Fibroblast of the aortic adventitia (primary cell): ENCODE measurements at regions not wholly inside any gene's neighbourhood (a gene's known extent, or its start where the extent isn't known, plus 50 kb on each side); places are given as distances from the start of the nearest gene placed in this dataset.

Experiments used
- DNase-seq: peaks from one replicate; pipeline ENCODE4 v3.0.0-alpha.2; 2010; ENCODE audit warnings: low read depth
- H3K4me3 ChIP-seq: 2 replicates; pipeline ENCODE4 v1.5.1; 2011; ENCODE audit warnings: low read depth, mild to moderate bottlenecking, control low read depth, low read length, moderate library complexity
- TF ChIP-seq, protein P1 (sequence below): IDR thresholded peaks from 2 replicates; pipeline ENCODE4 v1.5.1; 2011; ENCODE audit warnings: mild to moderate bottlenecking, low read length, control low read depth, inconsistent platforms; ENCODE audit not compliant: insufficient read depth

DNA sequence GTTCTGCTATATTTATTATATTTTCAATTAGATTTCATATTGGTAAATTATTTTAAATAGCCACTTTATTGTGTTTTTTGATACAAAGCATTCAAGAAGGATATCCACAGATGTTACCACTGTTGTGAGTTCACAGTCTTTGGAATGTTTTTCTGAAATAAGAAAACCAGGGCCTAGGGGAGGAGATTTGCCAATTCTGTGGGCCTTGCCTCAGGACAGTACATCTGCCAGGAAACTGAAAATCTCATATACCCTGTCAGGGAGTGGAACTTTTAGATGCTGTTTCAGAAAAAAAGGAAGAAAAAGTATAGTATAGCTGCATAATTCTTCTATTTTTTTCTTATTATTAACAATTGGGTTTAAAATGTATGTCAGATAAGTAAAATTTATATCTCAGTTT is 995.9 kb upstream of the ADGRB3 start:
- no peak overlapping the region for H3K4me3 ChIP-seq
- TF ChIP-seq, protein P1, sequence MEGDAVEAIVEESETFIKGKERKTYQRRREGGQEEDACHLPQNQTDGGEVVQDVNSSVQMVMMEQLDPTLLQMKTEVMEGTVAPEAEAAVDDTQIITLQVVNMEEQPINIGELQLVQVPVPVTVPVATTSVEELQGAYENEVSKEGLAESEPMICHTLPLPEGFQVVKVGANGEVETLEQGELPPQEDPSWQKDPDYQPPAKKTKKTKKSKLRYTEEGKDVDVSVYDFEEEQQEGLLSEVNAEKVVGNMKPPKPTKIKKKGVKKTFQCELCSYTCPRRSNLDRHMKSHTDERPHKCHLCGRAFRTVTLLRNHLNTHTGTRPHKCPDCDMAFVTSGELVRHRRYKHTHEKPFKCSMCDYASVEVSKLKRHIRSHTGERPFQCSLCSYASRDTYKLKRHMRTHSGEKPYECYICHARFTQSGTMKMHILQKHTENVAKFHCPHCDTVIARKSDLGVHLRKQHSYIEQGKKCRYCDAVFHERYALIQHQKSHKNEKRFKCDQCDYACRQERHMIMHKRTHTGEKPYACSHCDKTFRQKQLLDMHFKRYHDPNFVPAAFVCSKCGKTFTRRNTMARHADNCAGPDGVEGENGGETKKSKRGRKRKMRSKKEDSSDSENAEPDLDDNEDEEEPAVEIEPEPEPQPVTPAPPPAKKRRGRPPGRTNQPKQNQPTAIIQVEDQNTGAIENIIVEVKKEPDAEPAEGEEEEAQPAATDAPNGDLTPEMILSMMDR, result no peak
- peak; percentile 79 for DNase-seq

DNA sequence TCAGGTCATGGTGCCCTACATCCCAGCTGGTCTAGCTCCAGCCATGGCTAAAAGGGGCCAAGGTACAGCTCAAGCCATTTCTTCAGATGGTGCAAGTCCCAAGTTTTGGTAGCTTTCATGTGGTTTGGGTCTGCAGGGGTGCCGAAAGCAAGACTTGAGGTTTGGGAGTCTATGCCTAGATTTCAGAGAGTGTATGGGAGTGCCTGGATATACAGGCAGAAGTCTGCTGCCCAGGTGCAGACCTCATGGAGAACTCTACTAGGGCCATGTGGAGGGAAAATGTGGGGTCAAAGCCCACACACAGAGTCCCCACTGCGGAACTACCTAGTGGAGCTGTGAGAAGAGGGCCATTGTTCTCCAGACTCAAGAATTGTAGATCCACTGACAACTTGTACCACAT is 1000.9 kb upstream of the ADGRB3 start:
- no peak for DNase-seq
- H3K4me3 ChIP-seq, result no peak overlapping the region
- TF ChIP-seq, protein P1, result no peak

DNA sequence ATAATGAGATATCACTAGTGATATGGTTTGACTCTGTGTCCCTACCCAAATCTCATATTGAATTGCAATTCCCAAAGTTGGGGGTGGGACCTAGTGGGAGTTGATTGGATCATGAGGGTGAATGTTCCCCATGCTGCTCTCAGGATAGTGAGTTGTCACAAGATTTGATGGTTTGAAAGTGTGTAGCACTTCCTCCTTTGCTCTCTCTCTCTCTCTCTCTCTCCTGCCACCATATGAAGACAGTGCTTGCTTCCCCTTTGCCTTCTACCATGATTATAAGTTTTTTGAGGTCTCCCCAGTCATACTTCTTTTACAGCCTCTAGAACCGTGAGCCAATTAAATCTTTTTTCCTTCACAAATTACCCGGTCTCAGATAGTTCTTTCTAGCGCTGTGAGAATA is 1002.0 kb upstream of the ADGRB3 start:
- H3K4me3 ChIP-seq, result no peak overlapping the region
- TF ChIP-seq, protein P1, result no peak
- no peak for DNase-seq

DNA sequence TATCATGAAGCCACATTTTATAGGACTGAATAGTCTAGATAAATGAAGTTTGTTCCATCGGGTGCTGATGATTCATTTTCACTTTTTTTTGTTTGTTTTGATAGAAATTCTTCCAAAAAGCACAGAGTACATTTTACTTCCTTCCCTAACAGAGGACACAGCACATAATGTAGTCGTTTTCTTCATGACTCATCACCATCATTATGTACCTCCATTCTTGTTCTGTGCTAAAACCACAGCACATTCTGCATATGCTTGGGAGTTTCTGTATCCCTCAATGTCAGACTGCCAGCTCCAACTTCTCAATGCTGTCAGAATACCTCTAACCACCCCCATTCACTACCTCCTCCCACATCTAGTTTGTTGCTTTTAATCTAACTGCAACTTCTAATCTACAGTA is 1004.9 kb upstream of the ADGRB3 start:
- DNase-seq, result peak; percentile 99
- TF ChIP-seq, protein P1, result no peak
- no peak overlapping the region for H3K4me3 ChIP-seq

- no peak overlapping the region for H3K4me3 ChIP-seq
- TF ChIP-seq, protein P1, result no peak
- peak; percentile 85 for DNase-seq
Observed at GRCh38 chr6:67629258-67629657, 1005.8 kb upstream of the ADGRB3 start.

DNA sequence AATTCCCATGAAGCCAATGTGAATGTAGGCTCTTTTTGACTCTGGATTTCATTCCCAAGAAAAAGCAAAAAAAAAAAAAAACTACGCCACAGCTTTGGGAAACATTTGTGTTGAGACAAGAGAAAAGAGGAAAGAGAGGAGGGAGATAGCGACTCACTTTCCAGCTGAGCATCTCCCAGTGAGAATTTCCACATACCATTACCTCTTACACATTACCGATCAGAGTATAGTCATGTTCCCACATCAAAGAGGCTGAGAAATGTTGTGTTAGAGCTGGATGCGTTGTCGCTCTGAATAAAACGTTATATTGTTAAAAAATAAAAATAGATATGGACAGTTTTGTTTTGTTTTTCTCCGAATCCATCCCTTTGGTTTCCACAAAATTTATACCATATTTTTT is 1019.3 kb upstream of the ADGRB3 start:
- TF ChIP-seq, protein P1, result no peak
- no peak overlapping the region for H3K4me3 ChIP-seq
- DNase-seq, result peak; percentile 37

DNA sequence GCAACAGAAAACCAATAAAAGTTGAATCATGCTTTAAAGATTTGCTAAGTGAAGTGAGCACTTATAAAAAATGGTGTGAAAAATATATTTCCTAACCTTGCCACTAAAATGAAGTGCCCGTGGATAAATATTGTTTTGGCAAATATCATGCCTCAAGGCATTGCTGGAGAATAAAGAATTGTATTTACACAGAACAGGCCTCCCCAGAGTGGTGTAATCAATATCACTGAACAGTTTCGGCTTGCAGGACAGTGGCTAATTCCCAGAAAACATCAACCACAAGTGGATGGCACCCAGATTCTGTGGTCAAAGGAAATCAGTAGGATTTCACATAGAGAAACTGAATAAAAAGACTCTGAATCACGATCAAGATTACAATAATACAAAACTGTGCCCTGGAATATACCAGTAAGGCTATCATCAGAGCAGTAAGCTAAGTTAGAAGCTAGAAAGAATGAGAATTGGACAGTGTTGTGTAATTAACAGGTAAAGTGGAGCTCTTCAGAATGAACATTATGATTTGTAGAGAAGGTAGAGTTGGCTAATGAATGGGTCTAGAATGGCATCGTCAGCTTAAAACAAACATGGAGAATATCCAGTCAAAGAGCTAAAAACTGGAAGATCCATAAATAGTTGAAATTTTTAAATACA is 1026.9 kb upstream of the ADGRB3 start:
- no peak overlapping the region for H3K4me3 ChIP-seq
- DNase-seq, result no peak
- TF ChIP-seq, protein P1, result no peak
